Fibroblast of pulmonary artery (primary cell): ENCODE measurements at regions not wholly inside any gene's neighbourhood (a gene's known extent, or its start where the extent isn't known, plus 50 kb on each side); places are given as distances from the start of the nearest gene placed in this dataset.

Source experiments
- DNase-seq: peaks from one replicate; pipeline ENCODE4 v3.0.0-alpha.2; 2010; ENCODE audit warnings: low read depth
- H3K4me3 ChIP-seq: replicated peaks from 2 replicates; pipeline ENCODE4 v1.5.1; 2011; ENCODE audit warnings: low read depth, mild to moderate bottlenecking, control low read depth, low read length, moderate library complexity
- TF ChIP-seq, protein P1 (sequence below): IDR thresholded peaks from 2 replicates; pipeline ENCODE4 v1.5.1; 2011; ENCODE audit warnings: mild to moderate bottlenecking, control low read depth, low read length, inconsistent platforms; ENCODE audit errors: missing control alignments

- no peak overlapping the region for H3K4me3 ChIP-seq
- TF ChIP-seq, protein P1, sequence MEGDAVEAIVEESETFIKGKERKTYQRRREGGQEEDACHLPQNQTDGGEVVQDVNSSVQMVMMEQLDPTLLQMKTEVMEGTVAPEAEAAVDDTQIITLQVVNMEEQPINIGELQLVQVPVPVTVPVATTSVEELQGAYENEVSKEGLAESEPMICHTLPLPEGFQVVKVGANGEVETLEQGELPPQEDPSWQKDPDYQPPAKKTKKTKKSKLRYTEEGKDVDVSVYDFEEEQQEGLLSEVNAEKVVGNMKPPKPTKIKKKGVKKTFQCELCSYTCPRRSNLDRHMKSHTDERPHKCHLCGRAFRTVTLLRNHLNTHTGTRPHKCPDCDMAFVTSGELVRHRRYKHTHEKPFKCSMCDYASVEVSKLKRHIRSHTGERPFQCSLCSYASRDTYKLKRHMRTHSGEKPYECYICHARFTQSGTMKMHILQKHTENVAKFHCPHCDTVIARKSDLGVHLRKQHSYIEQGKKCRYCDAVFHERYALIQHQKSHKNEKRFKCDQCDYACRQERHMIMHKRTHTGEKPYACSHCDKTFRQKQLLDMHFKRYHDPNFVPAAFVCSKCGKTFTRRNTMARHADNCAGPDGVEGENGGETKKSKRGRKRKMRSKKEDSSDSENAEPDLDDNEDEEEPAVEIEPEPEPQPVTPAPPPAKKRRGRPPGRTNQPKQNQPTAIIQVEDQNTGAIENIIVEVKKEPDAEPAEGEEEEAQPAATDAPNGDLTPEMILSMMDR = no peak
- DNase-seq = no peak
Observed at GRCh38 chr11:42651621-42652020, 660.2 kb upstream of the API5 start.

DNA sequence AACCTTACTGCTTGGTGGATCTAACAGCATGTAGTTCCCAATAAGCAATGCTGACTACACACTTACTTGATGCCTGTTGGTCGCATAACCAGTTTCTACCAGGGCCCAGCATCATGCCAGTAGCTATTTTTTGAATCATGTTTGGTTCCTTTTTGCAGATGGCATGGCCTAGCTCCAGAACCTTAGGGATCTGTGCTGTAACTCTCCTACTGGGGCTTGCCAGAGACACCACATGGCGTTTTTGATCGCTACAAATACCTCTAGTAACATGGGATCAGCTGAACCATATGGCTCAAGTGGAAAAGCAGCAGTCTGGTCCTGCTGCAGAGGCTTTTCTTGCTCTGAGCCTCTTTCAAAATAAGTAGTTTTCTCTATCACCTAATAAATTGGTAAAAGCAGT is 654.6 kb upstream of the API5 start:
- H3K4me3 ChIP-seq = no peak overlapping the region
- TF ChIP-seq, protein P1 = no peak
- DNase-seq = no peak

- TF ChIP-seq, protein P1 = no peak
- DNase-seq = no peak
- H3K4me3 ChIP-seq = no peak overlapping the region
Observed at GRCh38 chr11:42661942-42662341, 649.9 kb upstream of the API5 start.

GRCh38 chr11:42669248-42669976 is 642.4 kb upstream of the API5 start:
- H3K4me3 ChIP-seq = no peak overlapping the region
- TF ChIP-seq, protein P1 = no peak
- DNase-seq = no peak

GRCh38 chr11:42674436-42674835 is 637.4 kb upstream of the API5 start:
- TF ChIP-seq, protein P1 = no peak
- no peak overlapping the region for H3K4me3 ChIP-seq
- no peak for DNase-seq

DNA sequence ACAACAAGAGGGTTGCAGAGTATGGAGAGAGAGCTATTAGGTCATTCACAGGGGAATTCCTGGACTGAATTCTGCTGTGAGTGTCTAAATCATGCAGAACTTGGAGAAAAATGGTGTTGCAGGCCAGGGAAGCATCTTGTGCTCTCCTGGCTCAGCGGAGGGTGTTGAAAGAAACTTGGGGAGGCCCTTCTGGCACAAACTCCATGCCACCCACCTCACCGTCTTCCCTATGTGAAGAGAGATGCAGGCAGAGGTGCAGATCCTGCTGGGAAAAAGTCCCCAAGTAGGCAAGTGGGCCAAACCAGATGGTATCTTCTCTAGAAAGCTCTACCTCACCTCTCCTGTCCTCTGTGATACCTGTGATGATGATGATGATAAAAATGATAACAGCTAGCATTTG is 604.3 kb upstream of the API5 start:
- no peak overlapping the region for H3K4me3 ChIP-seq
- TF ChIP-seq, protein P1 = no peak
- DNase-seq = no peak

- no peak overlapping the region for H3K4me3 ChIP-seq
- TF ChIP-seq, protein P1 = no peak
- no peak for DNase-seq
Observed at GRCh38 chr11:42709216-42709615, 602.6 kb upstream of the API5 start.
